ENCODE measurements at regions not wholly inside any gene's neighbourhood (a gene's known extent, or its start where the extent isn't known, plus 50 kb on each side); places are given as distances from the start of the nearest gene placed in this dataset.

DNA sequence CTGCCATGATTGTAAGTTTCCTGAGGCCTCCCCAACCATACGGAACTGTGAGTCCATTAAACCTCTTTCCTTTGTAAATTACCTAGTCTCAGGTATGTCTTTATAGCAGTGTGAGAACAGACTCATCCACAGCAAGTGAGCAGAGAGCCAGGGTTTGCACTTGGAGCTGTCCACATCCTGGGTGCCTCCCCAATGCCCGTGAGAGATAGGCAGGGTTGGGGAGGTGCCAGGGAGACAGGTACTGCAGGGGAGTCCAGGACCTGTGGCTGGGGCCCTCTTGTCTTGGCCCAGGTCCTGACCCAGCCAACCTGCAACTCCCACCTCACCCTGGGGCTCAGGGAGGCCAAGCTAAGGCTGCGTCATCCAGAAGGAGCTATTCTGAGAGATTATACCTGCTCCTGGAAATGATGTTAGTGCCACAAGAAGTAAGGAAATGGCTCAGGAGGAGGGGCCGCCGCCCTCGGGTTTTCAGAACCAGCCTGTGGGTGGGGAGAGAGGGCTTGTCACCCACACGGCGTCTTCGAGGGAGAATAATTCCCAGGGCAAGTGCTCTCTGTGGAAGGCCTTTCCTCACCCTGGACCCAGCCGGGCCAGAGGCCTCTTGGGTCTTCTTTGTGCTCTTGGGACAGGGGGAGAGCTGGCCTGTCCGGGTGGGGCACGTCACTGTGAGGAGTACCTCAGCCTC, 66.5 kb downstream of the ADRA2C start:
- H3K27ac Mint-ChIP-seq (ENCODE audit: unreplicated experiment), result no peak overlapping the region
- H3K4me1 Mint-ChIP-seq (ENCODE audit: low read depth, unreplicated experiment), result no peaks in the 10 kb centered on the region
- BruUV-seq (replicated peaks), result no TSS peak
- H3K27me3 Mint-ChIP-seq (ENCODE audit: unreplicated experiment), result peaks cover 52% of the 10 kb centered on the region
- no peaks in the 10 kb centered on the region for H3K9me3 Mint-ChIP-seq (ENCODE audit: low read depth, unreplicated experiment)
- DNase-seq, result no peak
- intact Hi-C loops (cut with micrococcal nuclease; ENCODE audit: unreplicated experiment), result no loop called here
- CTCF ChIA-PET, result no interaction called here
- TF ChIP-seq, protein P1, sequence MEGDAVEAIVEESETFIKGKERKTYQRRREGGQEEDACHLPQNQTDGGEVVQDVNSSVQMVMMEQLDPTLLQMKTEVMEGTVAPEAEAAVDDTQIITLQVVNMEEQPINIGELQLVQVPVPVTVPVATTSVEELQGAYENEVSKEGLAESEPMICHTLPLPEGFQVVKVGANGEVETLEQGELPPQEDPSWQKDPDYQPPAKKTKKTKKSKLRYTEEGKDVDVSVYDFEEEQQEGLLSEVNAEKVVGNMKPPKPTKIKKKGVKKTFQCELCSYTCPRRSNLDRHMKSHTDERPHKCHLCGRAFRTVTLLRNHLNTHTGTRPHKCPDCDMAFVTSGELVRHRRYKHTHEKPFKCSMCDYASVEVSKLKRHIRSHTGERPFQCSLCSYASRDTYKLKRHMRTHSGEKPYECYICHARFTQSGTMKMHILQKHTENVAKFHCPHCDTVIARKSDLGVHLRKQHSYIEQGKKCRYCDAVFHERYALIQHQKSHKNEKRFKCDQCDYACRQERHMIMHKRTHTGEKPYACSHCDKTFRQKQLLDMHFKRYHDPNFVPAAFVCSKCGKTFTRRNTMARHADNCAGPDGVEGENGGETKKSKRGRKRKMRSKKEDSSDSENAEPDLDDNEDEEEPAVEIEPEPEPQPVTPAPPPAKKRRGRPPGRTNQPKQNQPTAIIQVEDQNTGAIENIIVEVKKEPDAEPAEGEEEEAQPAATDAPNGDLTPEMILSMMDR (IDR thresholded peaks at IDR 0.05; ENCODE audit: unreplicated experiment), result no peak
- H3K36me3 Mint-ChIP-seq (ENCODE audit: insufficient read depth, unreplicated experiment), result no peaks in the 10 kb centered on the region
- H3K4me3 Mint-ChIP-seq (ENCODE audit: low read depth, unreplicated experiment), result no peak overlapping the region

DNA sequence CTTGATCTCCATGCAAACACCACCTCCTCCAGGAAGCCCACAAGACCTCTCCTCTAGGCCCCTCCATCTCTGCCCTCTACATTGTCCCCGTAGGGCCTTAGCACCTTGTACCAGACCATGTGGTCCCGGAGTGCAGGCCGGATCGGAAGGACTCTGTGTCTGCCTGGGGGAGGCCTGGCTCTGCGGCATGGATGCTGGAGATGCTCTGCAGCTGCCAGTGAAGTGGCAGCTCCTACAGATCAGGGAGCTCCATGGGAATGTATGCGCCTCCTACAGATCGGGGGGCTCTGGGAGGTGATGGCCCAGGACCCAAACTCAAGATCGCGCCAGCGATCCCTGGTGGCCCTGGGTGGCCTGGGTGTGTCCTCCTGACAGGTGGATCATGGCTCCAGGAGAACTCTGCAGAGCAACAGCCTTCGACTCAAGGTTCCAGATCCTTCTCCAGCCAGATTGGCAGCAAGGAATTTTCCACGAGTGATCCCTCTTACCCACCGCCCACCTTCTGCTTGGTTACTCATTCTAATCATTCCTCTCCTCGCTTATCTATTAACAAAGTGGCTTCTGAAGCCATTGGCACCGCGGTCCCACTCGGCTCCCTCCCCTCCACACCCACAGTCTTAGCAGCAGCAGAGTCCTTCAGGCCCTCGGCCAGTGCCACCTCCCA, 67.3 kb downstream of the ADRA2C start:
- no peak overlapping the region for H3K27ac Mint-ChIP-seq (ENCODE audit: unreplicated experiment)
- no peaks in the 10 kb centered on the region for H3K9me3 Mint-ChIP-seq (ENCODE audit: low read depth, unreplicated experiment)
- H3K4me3 Mint-ChIP-seq (ENCODE audit: low read depth, unreplicated experiment), result no peak overlapping the region
- CTCF ChIA-PET, result no interaction called here
- peaks cover 53% of the 10 kb centered on the region for H3K27me3 Mint-ChIP-seq (ENCODE audit: unreplicated experiment)
- no peaks in the 10 kb centered on the region for H3K36me3 Mint-ChIP-seq (ENCODE audit: insufficient read depth, unreplicated experiment)
- no peak for DNase-seq
- no TSS peak for BruUV-seq (replicated peaks)
- TF ChIP-seq, protein P1 (IDR thresholded peaks at IDR 0.05; ENCODE audit: unreplicated experiment), result no peak
- intact Hi-C loops (cut with micrococcal nuclease; ENCODE audit: unreplicated experiment), result no loop called here
- H3K4me1 Mint-ChIP-seq (ENCODE audit: low read depth, unreplicated experiment), result no peaks in the 10 kb centered on the region

DNA sequence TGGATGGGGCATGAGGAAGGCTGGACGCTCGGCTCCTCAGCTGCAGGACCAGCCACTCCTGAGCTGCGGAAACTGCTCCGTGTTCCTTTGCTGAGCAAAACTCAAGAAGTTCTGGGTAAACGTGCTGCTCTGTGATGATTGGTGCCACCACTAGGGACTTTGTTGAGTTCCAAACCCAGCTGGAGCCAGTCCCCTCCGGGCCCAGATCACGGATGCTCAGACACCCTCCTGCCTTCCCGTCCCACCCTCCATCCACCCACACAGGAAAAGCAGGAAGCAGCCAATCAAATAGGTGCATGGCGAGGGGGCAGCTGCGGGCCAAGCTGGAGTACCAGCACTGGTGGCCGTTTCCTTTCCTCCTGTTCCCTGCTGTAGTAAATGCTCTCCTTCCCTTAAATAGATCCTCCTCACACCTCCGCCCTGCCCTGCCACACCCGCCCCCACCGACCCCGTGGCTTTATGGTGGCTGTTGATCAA, 68.0 kb downstream of the ADRA2C start:
- no TSS peak for BruUV-seq (replicated peaks)

DNA sequence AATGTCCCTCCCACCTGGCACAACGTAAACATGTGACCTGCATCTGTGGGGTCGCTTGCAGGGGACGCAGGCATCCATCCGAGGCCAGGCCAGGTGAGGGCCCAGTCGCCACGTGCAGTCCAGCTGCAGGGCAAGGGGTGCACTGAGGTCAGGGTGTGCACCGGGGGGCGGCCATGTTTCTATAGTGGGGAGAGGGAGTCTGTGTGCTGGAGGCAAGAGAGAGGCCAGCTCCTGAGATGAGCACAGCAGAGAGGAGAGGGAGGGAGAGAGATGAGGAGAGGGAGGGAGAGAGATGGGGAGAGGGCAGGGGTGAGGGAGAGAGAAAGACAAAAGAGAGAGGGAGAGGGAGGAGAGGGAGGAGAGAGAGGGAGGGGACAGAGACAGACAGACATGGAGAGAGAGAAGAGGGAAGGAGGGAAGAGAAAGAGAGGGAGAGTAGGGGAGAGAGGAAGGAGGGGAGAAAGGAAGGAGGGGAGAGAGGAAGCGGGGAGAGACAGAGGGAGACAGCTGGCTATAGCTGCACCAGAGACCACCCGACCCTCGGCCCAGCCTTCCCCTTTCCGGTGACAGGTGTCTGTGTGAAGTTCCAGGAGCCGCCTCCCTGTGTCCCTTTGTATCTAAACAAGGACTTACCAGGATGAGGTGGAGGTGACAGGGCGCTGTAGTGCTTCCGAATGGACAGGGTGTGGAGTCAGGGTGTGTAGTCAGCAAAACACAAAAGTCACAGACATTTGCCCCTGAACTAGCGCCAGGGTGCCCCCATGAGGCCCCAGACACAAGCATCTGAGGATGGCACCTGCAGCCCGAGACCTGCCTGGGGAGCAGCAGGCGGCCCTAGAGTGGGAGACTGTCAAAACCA, 68.7 kb downstream of the ADRA2C start:
- no peak overlapping the region for H3K27ac Mint-ChIP-seq (ENCODE audit: unreplicated experiment)
- BruUV-seq (replicated peaks), result no TSS peak
- CTCF ChIA-PET, result no interaction called here
- H3K27me3 Mint-ChIP-seq (ENCODE audit: unreplicated experiment), result peaks cover 66% of the 10 kb centered on the region
- DNase-seq, result no peak
- TF ChIP-seq, protein P1 (IDR thresholded peaks at IDR 0.05; ENCODE audit: unreplicated experiment), result no peak
- no peaks in the 10 kb centered on the region for H3K4me1 Mint-ChIP-seq (ENCODE audit: low read depth, unreplicated experiment)
- intact Hi-C loops (cut with micrococcal nuclease; ENCODE audit: unreplicated experiment), result no loop called here
- no peak overlapping the region for H3K4me3 Mint-ChIP-seq (ENCODE audit: low read depth, unreplicated experiment)
- no peaks in the 10 kb centered on the region for H3K9me3 Mint-ChIP-seq (ENCODE audit: low read depth, unreplicated experiment)
- H3K36me3 Mint-ChIP-seq (ENCODE audit: insufficient read depth, unreplicated experiment), result no peaks in the 10 kb centered on the region

More for the DNA sequence above, 68.0 kb downstream of the ADRA2C start:
- Mint-ChIP-seq H3K4me1 (ENCODE audit: low read depth, unreplicated experiment) (no peaks in the 10 kb centered on the region), H3K9me3 (ENCODE audit: low read depth, unreplicated experiment) (no peaks in the 10 kb centered on the region), H3K27me3 (ENCODE audit: unreplicated experiment) (peaks cover 60% of the 10 kb centered on the region), H3K4me3 (ENCODE audit: low read depth, unreplicated experiment) (no peak overlapping the region), H3K36me3 (ENCODE audit: insufficient read depth, unreplicated experiment) (no peaks in the 10 kb centered on the region), H3K27ac (ENCODE audit: unreplicated experiment) (no peak overlapping the region)
- CTCF ChIA-PET, result no interaction called here
- no peak for DNase-seq
- TF ChIP-seq, protein P1 (IDR thresholded peaks at IDR 0.05; ENCODE audit: unreplicated experiment), result no peak
- intact Hi-C loops (cut with micrococcal nuclease; ENCODE audit: unreplicated experiment), result no loop called here
